ENCODE measurements at regions not wholly inside any gene's neighbourhood (a gene's known extent, or its start where the extent isn't known, plus 50 kb on each side); places are given as distances from the start of the nearest gene placed in this dataset.

DNA sequence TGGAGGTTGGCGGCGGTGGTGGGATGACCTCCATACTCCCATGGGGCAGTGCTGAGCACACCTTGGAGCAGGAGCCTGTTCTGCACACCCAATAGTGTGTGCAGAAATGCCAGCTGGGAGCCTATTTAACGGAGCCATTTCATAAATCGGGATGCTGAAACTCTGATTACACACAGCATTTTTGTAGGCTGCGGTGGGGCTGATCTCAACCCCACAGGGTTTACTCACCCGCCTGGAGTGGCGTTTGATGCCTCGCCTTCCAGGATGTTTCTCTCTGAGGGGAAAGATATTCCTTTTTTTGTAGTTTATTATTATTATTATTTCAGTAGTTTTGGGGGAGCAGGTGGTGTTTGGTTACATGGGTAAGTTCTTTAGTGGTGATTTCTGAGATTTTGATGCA is 82.6 kb upstream of the WDR26 start:
- POLR2A ChIA-PET: no interaction called here
- peaks cover 0 to 5% of the 10 kb centered on the region in 2 experiments; a peak in 1 of 4 replicates for H3K4me1 ChIP-seq (ENCODE audit: control insufficient read depth in 1 of 2, insufficient read depth in 2 of 2, low read length in 2 of 2)
- no peaks in the 10 kb centered on the region for H3K27me3 ChIP-seq (ENCODE audit: insufficient read depth, low read length)
- H3K27ac ChIP-seq (ENCODE audit: low read depth, low read length): no peak overlapping the region
- no peak overlapping the region for H3K4me3 ChIP-seq (replicated peaks in 1 of 2; ENCODE audit: low read depth in 1 of 2, low read length in 2 of 2)
- H4K20me1 ChIP-seq (ENCODE audit: insufficient read depth): no peaks in the 10 kb centered on the region
- H3K4me2 ChIP-seq (ENCODE audit: low read length): no peak overlapping the region
- no peak for ATAC-seq
- H3K9me3 ChIP-seq (ENCODE audit: control insufficient read depth in 1 of 2, insufficient read depth in 1 of 2, low read depth in 1 of 2, low read length in 2 of 2): no peaks in the 10 kb centered on the region
- CTCF ChIA-PET: interaction anchor here (1.1 to 1.4 kb wide), 3 partner anchors 124 to 405 kb away, joined by 3 read pairs; no protein-coding TSS in a partner anchor
- H2AFZ ChIP-seq (ENCODE audit: low read depth, low read length, poor library complexity, severe bottlenecking): no peak overlapping the region
- H3K36me3 ChIP-seq (ENCODE audit: control insufficient read depth in 1 of 2, insufficient read depth in 2 of 2, low read length in 2 of 2): no peaks in the 10 kb centered on the region
- no peaks in the 10 kb centered on the region for H3K79me2 ChIP-seq (ENCODE audit: insufficient read depth, low read length)
- TF ChIP-seq CEBPB (IDR thresholded peaks at IDR 0.05; ENCODE audit: low read depth): no peak
- TF ChIP-seq SIN3A (IDR thresholded peaks at IDR 0.05; ENCODE audit: low read depth): no peak
- TF ChIP-seq ZFX (IDR thresholded peaks at IDR 0.05): no peak
- no peak for TF ChIP-seq CBX3 (IDR thresholded peaks at IDR 0.05; ENCODE audit: low read depth)
- TF ChIP-seq, protein P1, sequence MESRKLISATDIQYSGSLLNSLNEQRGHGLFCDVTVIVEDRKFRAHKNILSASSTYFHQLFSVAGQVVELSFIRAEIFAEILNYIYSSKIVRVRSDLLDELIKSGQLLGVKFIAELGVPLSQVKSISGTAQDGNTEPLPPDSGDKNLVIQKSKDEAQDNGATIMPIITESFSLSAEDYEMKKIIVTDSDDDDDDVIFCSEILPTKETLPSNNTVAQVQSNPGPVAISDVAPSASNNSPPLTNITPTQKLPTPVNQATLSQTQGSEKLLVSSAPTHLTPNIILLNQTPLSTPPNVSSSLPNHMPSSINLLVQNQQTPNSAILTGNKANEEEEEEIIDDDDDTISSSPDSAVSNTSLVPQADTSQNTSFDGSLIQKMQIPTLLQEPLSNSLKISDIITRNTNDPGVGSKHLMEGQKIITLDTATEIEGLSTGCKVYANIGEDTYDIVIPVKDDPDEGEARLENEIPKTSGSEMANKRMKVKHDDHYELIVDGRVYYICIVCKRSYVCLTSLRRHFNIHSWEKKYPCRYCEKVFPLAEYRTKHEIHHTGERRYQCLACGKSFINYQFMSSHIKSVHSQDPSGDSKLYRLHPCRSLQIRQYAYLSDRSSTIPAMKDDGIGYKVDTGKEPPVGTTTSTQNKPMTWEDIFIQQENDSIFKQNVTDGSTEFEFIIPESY (IDR thresholded peaks at IDR 0.05; ENCODE audit: extremely low read depth, insufficient replicate concordance, low read length): no peak
- no peak for TF ChIP-seq TCF7L2 (IDR thresholded peaks at IDR 0.05; ENCODE audit: borderline replicate concordance, extremely low read depth, insufficient read depth, insufficient read length)
- TF ChIP-seq POLR2A (IDR thresholded peaks at IDR 0.05; ENCODE audit: borderline replicate concordance, extremely low read depth, insufficient read depth, insufficient read length): no peak
- no peak for TF ChIP-seq ZNF274 (IDR thresholded peaks at IDR 0.05; ENCODE audit: low read depth, low read length)
- TF ChIP-seq REST (IDR thresholded peaks at IDR 0.05; ENCODE audit: low read depth): no peak
- no peak for TF ChIP-seq EZH2 (IDR thresholded peaks at IDR 0.05)
- TF ChIP-seq POLR2AphosphoS5 (IDR thresholded peaks at IDR 0.05; ENCODE audit: low read depth, low read length): no peak
- TF ChIP-seq ELF1 (IDR thresholded peaks at IDR 0.05; ENCODE audit: borderline replicate concordance, low read depth): no peak
- TF ChIP-seq, protein P2, sequence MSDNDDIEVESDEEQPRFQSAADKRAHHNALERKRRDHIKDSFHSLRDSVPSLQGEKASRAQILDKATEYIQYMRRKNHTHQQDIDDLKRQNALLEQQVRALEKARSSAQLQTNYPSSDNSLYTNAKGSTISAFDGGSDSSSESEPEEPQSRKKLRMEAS (IDR thresholded peaks at IDR 0.05): no peak
- no peak for TF ChIP-seq FOSL1 (IDR thresholded peaks at IDR 0.05; ENCODE audit: low read depth)
- TF ChIP-seq SRF (IDR thresholded peaks at IDR 0.05; ENCODE audit: low read depth): no peak
- TF ChIP-seq EGR1 (IDR thresholded peaks at IDR 0.05; ENCODE audit: low read depth): no peak
- no peak for TF ChIP-seq CTCF (IDR thresholded peaks at IDR 0.05 in 2 of 3, conservative IDR thresholded peaks at IDR 0.05 in 1 of 3; ENCODE audit: borderline replicate concordance in 1 of 3, insufficient read depth in 1 of 3, low read depth in 2 of 3, low read length in 2 of 3)
- TF ChIP-seq EZH2phosphoT487 (IDR thresholded peaks at IDR 0.05; ENCODE audit: borderline replicate concordance): no peak
- BruUV-seq (replicated peaks): no TSS peak
- no peak overlapping the region for H3K9ac ChIP-seq (ENCODE audit: low read length)
- no peak for DNase-seq (ENCODE audit: low read depth, low spot score)
- intact Hi-C loops (cut with micrococcal nuclease): loop anchor here (10.0 kb wide), 2 partner anchors 828 to 1458 kb away; no protein-coding TSS in a partner anchor
- no peaks in the 10 kb centered on the region for H3K9me2 ChIP-seq (ENCODE audit: insufficient read depth)
- RAD21 ChIA-PET (ENCODE audit: low non-redundant PET in 1 of 2, low total read pairs in 2 of 2, uncharacterized antibody in 2 of 2, unreplicated experiment in 2 of 2): no interaction called here
